OCI-LY1 (cell line): ENCODE measurements at regions not wholly inside any gene's neighbourhood (a gene's known extent, or its start where the extent isn't known, plus 50 kb on each side); places are given as distances from the start of the nearest gene placed in this dataset.

Source experiments
- CTCF ChIP-seq: fragments of 200-600 bp; sonication (generic), shearing (Covaris generic); IDR thresholded peaks from 2 replicates; pipeline ENCODE4 v1.5.1; 2017; ENCODE audit warnings: mild to moderate bottlenecking, antibody characterized with exemption, low read length, moderate library complexity, mixed read lengths
- EZH2 ChIP-seq: fragments of 200-600 bp; sonication (generic), shearing (Covaris generic); IDR thresholded peaks from 2 replicates; pipeline ENCODE4 v1.8.0; 2017; ENCODE audit warnings: borderline replicate concordance, mixed run types, mild to moderate bottlenecking, antibody characterized with exemption, low read length, moderate library complexity, mixed read lengths

GRCh38 chr14:87271331-87271730 lies 721.7 kb downstream of the GALC start:
- TF ChIP-seq CTCF: no peak
- TF ChIP-seq EZH2: no peak
